ENCODE measurements at regions not wholly inside any gene's neighbourhood (a gene's known extent, or its start where the extent isn't known, plus 50 kb on each side); places are given as distances from the start of the nearest gene placed in this dataset.

- no peak for DNase-seq (ENCODE audit: low read depth)
Measured at GRCh38 chr6:100134297-100134696, 140.3 kb upstream of the MCHR2 start.

GRCh38 chr6:100132005-100132404 is 138.0 kb upstream of the MCHR2 start:
- no peak for DNase-seq (ENCODE audit: low read depth)

- DNase-seq (ENCODE audit: low read depth) = no peak
Measured at GRCh38 chr6:100130630-100131029, 136.6 kb upstream of the MCHR2 start.

- DNase-seq (ENCODE audit: low read depth) = no peak
Measured at GRCh38 chr6:100126790-100127484, 132.9 kb upstream of the MCHR2 start.

GRCh38 chr6:100121854-100122609 is 128.0 kb upstream of the MCHR2 start:
- DNase-seq (ENCODE audit: low read depth) = no peak

GRCh38 chr6:100119261-100119660 is 125.2 kb upstream of the MCHR2 start:
- DNase-seq (ENCODE audit: low read depth) = no peak

- no peak for DNase-seq (ENCODE audit: low read depth)
Measured at GRCh38 chr6:100118301-100118700, 124.3 kb upstream of the MCHR2 start.

- no peak for DNase-seq (ENCODE audit: low read depth)
Measured at GRCh38 chr6:100117680-100118079, 123.7 kb upstream of the MCHR2 start.

- no peak for DNase-seq (ENCODE audit: low read depth)
Measured at GRCh38 chr6:100116411-100117194, 122.6 kb upstream of the MCHR2 start.

GRCh38 chr6:100115407-100116101 is 121.5 kb upstream of the MCHR2 start:
- DNase-seq (ENCODE audit: low read depth) = no peak

- no peak for DNase-seq (ENCODE audit: low read depth)
Measured at GRCh38 chr6:100112855-100113508, 119.0 kb upstream of the MCHR2 start.

GRCh38 chr6:100105919-100106529 is 112.0 kb upstream of the MCHR2 start:
- no peak for DNase-seq (ENCODE audit: low read depth)

GRCh38 chr6:100105138-100105537 is 111.1 kb upstream of the MCHR2 start:
- no peak for DNase-seq (ENCODE audit: low read depth)

GRCh38 chr6:100103931-100104330 is 109.9 kb upstream of the MCHR2 start:
- DNase-seq (ENCODE audit: low read depth) = no peak

- DNase-seq (ENCODE audit: low read depth) = no peak
Measured at GRCh38 chr6:100103194-100103593, 109.2 kb upstream of the MCHR2 start.

GRCh38 chr6:100101644-100102043 is 107.6 kb upstream of the MCHR2 start:
- DNase-seq (ENCODE audit: low read depth) = no peak

- DNase-seq (ENCODE audit: low read depth) = no peak
Measured at GRCh38 chr6:100100776-100101175, 106.8 kb upstream of the MCHR2 start.

- no peak for DNase-seq (ENCODE audit: low read depth)
Measured at GRCh38 chr6:100099189-100100074, 105.4 kb upstream of the MCHR2 start.

GRCh38 chr6:100096936-100097335 is 102.9 kb upstream of the MCHR2 start:
- DNase-seq (ENCODE audit: low read depth) = no peak

GRCh38 chr6:100096341-100096740 is 102.3 kb upstream of the MCHR2 start:
- DNase-seq (ENCODE audit: low read depth) = no peak
